ENCODE measurements at regions not wholly inside any gene's neighbourhood (a gene's known extent, or its start where the extent isn't known, plus 50 kb on each side); places are given as distances from the start of the nearest gene placed in this dataset.

DNA sequence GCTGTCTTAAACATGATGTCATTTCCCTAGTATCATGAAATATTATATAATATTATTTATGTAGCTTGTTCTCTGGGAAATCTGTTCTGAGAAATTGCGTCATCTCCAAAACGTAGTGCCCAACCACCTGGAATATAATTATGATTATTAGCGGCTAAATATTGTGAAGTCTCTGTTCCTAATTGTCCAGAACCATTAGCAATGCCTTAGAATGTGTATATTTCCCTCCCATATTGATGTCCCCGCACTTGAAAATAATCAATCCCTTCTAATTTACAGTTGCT, 54.4 kb downstream of the OTOR start:
- H3K4me1 ChIP-seq (ENCODE audit: control insufficient read depth, insufficient read depth, low read length) = no peaks in the 10 kb centered on the region
- H3K36me3 ChIP-seq (ENCODE audit: control insufficient read depth in 2 of 2, insufficient read depth in 2 of 2, low read length in 1 of 2) = no peaks in the 10 kb centered on the region
- FAIRE-seq (no peak), ATAC-seq (no peak), DNase-seq (ENCODE audit: low read depth, low spot score) (no peak)
- no peak overlapping the region for H3K4me2 ChIP-seq (ENCODE audit: control insufficient read depth, insufficient read depth)
- intact Hi-C loops (cut with micrococcal nuclease; ENCODE audit: unreplicated experiment) (loop anchor here (2.0 kb wide), 1 partner anchor 478 kb away; no protein-coding TSS in a partner anchor), in situ Hi-C loops (cut with MboI) (loop anchor here (5.0 kb wide), 1 partner anchor 625 kb away; no protein-coding TSS in a partner anchor)
- no peak overlapping the region for H2AFZ ChIP-seq (ENCODE audit: control insufficient read depth, low read depth, low read length)
- no peak overlapping the region for H3K4me3 ChIP-seq
- no peaks in the 10 kb centered on the region for H3K79me2 ChIP-seq (ENCODE audit: control insufficient read depth, insufficient read depth, low read length)
- ChIA-PET RAD21 (ENCODE audit: unreplicated experiment) (interaction anchor here (0.8 to 1.7 kb wide), 2 partner anchors 18 to 628 kb away, joined by 3 to 13 read pairs; no protein-coding TSS in a partner anchor), POLR2A (no interaction called here), SMC1A (ENCODE audit: uncharacterized antibody, unreplicated experiment) (interaction anchor here (1.0 to 2.2 kb wide), 7 partner anchors 10 to 629 kb away, joined by 3 to 16 read pairs (median 4); no protein-coding TSS in a partner anchor), CTCF (interaction anchor here (0.5 to 5.9 kb wide), 16 partner anchors 8 to 636 kb away, joined by 3 to 97 read pairs (median 4); no protein-coding TSS in a partner anchor)
- no peaks in the 10 kb centered on the region for H3K9me3 ChIP-seq (replicated peaks; ENCODE audit: control insufficient read depth, insufficient read depth, low read length)
- H3K27ac ChIP-seq (ENCODE audit: control insufficient read depth, insufficient read depth) = no peak overlapping the region
- no peak overlapping the region for H3K9ac ChIP-seq (ENCODE audit: control insufficient read depth, insufficient read depth, low read length)
- TF ChIP-seq RELA (IDR thresholded peaks at IDR 0.05; ENCODE audit: borderline replicate concordance, partially characterized antibody) (no peak), EZH2 (IDR thresholded peaks at IDR 0.05; ENCODE audit: borderline replicate concordance, control insufficient read depth, low read depth, low read length) (no peak), ZNF622 (IDR thresholded peaks at IDR 0.05) (no peak), MAX (IDR thresholded peaks at IDR 0.05; ENCODE audit: low read depth, low read length) (no peak), JUND (IDR thresholded peaks at IDR 0.05; ENCODE audit: low read depth, low read length) (no peak), POLR2A (IDR thresholded peaks at IDR 0.05; ENCODE audit: low read depth, low read length) (no peak), CHD1 (IDR thresholded peaks at IDR 0.05; ENCODE audit: low read depth, low read length) (no peak), ZBED1 (IDR thresholded peaks at IDR 0.05; ENCODE audit: borderline replicate concordance) (no peak), IKZF2 (IDR thresholded peaks at IDR 0.05) (no peak), SREBF2 (IDR thresholded peaks at IDR 0.05; ENCODE audit: low read length) (no peak)
- TF ChIP-seq, protein P1, sequence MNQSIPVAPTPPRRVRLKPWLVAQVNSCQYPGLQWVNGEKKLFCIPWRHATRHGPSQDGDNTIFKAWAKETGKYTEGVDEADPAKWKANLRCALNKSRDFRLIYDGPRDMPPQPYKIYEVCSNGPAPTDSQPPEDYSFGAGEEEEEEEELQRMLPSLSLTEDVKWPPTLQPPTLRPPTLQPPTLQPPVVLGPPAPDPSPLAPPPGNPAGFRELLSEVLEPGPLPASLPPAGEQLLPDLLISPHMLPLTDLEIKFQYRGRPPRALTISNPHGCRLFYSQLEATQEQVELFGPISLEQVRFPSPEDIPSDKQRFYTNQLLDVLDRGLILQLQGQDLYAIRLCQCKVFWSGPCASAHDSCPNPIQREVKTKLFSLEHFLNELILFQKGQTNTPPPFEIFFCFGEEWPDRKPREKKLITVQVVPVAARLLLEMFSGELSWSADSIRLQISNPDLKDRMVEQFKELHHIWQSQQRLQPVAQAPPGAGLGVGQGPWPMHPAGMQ (IDR thresholded peaks at IDR 0.05; ENCODE audit: borderline replicate concordance) = no peak
- TF ChIP-seq, protein P2, sequence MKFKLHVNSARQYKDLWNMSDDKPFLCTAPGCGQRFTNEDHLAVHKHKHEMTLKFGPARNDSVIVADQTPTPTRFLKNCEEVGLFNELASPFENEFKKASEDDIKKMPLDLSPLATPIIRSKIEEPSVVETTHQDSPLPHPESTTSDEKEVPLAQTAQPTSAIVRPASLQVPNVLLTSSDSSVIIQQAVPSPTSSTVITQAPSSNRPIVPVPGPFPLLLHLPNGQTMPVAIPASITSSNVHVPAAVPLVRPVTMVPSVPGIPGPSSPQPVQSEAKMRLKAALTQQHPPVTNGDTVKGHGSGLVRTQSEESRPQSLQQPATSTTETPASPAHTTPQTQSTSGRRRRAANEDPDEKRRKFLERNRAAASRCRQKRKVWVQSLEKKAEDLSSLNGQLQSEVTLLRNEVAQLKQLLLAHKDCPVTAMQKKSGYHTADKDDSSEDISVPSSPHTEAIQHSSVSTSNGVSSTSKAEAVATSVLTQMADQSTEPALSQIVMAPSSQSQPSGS (IDR thresholded peaks at IDR 0.05; ENCODE audit: low read length) = no peak
- H3K27me3 ChIP-seq (replicated peaks in 1 of 2; ENCODE audit: control insufficient read depth in 2 of 2, insufficient read depth in 2 of 2, low read length in 1 of 2) = no peaks in the 10 kb centered on the region; a peak in 1 of 4 replicates
- no peaks in the 10 kb centered on the region for H4K20me1 ChIP-seq (ENCODE audit: control insufficient read depth, insufficient read depth)
- 45% methylated on average over 4 of the region's 4 CpGs for WGBS (ENCODE audit: insufficient coverage, insufficient replicate concordance, low lambda C conversion rate, missing lambda C conversion rate)
- BruUV-seq (replicated peaks) = no TSS peak
